HG02970 (cell line): ENCODE measurements at regions not wholly inside any gene's neighbourhood (a gene's known extent, or its start where the extent isn't known, plus 50 kb on each side); places are given as distances from the start of the nearest gene placed in this dataset.
"Not testable (repeated sequence)": the region's sequence is repeated elsewhere in the genome, so short reads cannot be mapped to it uniquely, and the experiment has no call there.

Source experiments
- ATAC-seq: cut with Tn5 transposase; IDR thresholded peaks from one replicate; pipeline ENCODE4 v1.9.1; 2021; ENCODE audit warnings: mild to moderate bottlenecking, moderate library complexity, moderate number of reproducible peaks; ENCODE audit not compliant: unreplicated experiment, low FRiP score

- no peak for ATAC-seq
Measured at GRCh38 chr11:25734591-25735211, 597.2 kb upstream of the ANO3 start.

DNA sequence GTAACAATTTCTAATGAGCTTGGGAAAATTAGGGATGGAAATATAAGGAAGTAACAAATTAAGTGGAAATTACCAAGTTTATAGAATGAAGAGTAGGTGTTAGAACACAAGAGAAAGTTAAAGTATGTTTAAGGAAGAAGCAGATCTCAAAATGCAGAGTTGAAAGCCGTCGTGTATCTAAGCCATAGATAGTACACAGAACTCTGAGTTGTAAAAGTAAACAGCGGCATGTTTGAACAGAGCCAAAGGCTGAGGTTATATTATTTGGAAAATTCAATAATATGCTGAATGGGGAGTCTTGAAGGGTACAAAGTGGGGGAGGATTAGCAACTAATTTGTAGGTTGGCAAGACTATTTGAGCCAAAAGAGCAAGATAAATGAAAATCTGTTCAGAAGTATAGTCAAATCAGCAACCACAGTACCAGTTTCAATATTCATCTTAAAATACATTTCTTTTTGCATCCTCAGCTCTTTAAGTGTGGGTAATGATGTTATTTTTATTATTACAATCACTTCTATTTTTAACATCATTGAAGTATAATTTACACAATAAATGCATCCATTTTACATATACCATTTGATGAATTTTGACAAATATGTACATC, 594.8 kb upstream of the ANO3 start:
- no peak for ATAC-seq

DNA sequence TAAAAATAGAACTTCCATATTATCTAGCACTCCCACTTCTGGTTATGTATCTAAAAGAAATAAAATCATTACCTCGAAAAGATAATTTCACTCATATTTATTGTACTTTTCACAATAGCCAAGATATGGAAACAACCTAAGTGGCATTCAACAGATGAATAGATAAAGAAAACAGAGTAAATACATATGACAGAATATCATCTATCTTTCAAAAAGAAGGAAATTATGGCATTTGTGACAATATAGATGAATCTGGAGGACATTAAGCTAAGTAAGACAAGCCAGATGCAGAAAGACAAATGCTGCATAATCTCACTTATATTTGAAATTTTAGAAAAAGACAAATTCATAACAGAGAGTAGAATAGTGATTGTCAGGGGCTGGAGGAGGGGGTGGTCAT, 590.0 kb upstream of the ANO3 start:
- no peak for ATAC-seq

GRCh38 chr11:25742800-25743199, 589.1 kb upstream of the ANO3 start:
- no peak for ATAC-seq

DNA sequence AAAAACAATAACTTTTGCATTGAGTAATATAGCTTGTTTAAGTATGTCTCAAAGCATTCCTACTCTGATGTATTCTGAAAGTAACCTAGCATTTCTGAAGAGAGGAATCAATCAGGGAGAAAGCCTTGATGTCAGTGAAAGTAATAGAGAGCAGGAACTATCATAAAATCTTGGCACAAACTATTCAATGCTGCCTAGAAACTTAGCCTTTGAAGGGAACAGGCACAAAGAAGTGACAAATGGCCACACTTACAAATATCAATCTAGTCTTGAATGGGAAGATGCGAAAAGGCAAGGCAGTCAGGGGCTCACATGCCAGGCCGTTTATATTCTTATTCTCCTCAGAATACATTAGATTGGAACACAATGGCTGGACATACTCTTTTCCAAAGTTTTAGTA, 576.5 kb upstream of the ANO3 start:
- ATAC-seq = no peak

DNA sequence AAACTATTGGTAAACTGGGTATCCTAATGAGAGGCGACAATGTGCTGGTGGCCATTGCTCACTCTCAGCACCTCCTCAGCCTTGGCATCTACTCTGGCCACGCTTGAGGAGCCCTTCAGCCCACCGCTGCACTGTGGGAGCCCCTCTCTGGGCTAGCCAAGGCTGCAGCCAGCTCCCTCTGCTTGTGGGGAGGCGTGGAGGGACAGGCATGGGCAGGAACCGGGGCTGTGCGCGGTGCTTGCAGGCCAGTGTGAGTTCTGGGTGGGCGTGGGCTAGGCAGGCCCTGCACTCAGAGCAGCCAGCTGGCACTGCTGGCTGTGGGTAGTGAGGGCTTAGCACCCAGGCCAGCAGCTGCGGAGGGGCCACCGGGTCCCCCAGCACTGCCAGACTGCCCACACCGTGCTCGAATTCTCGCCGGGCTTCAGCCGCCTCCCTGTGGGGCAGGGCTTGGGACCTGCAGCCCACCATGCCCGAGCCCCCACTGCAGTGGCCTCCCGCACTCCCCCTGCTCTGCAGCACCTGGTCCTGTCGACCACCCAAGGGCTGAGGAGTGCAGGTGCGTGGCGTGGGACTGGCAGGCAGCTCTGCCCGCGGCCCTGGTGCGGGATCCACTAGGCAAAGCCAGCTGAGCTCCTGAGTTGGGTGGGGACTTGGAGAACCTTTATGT, 575.9 kb upstream of the ANO3 start:
- no peak for ATAC-seq

DNA sequence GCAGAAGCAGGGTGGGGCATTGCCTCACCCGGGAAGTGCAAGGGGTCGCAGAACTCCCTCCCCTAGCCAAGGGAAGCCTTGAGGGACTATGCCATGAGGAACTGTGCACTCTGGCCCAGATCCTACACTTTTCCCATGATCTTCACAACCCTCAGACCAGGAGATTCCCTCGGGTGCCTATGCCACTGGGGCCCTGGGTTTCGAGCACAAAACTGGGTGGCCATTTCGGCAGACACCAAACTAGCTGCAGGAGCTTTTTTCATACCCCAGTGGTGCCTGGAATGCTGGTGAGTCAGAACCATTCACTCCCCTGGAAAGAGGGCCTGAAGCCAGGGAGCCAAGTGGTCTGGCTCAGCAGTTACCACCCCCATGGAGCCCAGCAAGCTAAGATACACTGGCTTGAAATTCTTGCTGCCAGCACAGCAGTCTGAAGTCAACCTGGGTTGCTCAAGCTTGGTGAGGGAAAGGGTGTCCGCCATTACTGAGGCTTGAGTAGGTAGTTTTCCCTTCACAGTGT, 573.7 kb upstream of the ANO3 start:
- no peak for ATAC-seq

GRCh38 chr11:25766332-25767015, 565.5 kb upstream of the ANO3 start:
- ATAC-seq = no peak

DNA sequence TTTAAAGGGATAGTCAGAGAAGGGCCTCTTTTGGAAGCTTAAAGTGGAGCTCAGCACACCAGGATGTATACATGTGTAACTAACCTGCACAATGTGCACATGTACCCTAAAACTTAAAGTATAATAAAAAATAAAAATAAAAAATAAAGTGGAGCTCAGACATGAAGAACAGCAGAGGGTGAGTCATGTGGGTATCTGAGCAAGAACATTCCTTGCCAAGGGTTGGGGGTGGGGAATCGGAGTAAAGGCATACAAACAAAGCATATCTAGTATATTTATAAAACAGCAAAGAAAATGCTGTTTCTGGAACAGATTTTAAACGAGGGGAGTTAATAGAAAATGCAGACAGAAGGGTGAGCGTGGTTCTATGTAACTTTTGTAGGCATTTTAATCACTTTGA, 562.6 kb upstream of the ANO3 start:
- ATAC-seq = no peak

GRCh38 chr11:25771605-25772004, 560.3 kb upstream of the ANO3 start:
- ATAC-seq = no peak

- ATAC-seq = no peak
Measured at GRCh38 chr11:25775603-25776002, 556.3 kb upstream of the ANO3 start.

GRCh38 chr11:25776238-25776637, 555.7 kb upstream of the ANO3 start:
- ATAC-seq = no peak

DNA sequence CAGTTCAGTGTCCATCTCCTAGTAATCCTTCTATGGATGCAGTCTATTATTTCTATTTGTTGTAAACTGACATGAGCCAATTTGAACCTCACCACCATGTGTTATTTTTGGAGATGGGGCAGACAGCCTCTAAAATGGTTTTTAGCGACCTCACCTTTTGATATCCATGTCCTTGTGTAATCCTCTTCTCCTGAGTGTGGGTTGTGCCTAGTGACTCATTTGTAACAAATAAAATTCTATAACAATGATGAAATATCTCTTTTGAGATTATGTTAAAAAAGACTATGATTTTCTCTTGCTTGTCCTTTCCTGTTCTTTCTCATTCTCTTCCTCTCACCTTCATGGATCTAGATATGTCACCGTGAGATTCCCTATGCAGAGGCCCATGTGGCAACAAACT, 554.6 kb upstream of the ANO3 start:
- no peak for ATAC-seq

- no peak for ATAC-seq
Measured at GRCh38 chr11:25779033-25779432, 552.9 kb upstream of the ANO3 start.

DNA sequence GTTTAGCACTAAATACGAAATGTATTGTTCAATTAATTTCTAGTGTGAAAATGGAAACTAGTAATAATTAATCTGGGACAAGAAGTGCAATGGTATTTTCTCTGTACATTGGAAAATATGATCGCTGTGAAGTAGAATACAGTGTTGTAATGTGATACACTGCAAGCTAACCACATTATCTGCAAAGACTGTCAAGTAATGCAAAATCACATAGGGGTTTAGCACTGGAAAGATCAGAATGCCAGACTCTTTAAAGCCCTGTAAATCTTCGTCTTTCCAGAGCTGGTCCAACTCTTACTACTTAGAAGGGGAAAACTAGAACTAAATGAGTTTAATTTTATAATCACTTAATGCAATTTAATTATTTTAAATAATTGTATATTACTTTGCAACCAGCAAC, 544.5 kb upstream of the ANO3 start:
- ATAC-seq = no peak

GRCh38 chr11:25790396-25790795, 541.5 kb upstream of the ANO3 start:
- no peak for ATAC-seq

GRCh38 chr11:25793637-25794036, 538.3 kb upstream of the ANO3 start:
- ATAC-seq = no peak

DNA sequence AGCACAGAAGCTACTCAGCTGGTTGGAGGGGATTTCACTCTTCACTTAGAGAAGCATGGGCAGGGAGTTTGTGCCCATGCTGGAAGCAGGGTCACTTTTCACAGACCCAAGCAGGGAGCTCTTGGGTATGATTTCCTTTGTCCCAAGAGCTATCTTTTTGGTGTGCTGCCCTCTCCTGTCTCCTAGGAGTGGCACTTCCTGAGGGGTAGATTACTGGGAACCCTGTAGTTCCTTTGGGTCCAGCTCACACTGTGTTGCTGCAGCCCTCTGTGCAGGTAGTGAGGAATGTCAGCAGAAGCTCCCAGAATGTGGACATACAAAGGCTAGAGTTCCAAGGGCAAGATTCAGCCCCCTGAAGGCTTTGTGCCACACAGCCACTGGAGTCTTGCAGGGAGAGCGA, 537.1 kb upstream of the ANO3 start:
- ATAC-seq = no peak

DNA sequence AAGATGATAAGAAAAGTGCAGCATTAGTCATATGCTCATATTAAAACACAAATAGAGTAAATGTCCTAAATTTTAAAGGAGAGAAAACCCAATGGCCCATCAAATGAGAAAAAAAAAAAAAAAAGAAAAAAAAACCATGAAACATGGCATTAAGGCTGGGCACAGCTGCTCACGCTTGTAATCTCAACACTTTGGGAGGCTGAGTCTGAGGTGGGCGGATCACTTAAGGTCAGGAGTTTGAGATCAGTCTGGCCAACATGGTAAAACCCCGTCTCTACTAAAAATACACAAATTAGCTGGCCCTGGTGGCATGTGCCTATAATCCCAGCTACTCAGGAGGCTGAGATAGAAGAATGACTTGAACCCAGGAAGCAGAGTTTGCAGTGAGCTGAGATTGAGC, 515.5 kb upstream of the ANO3 start:
- no peak for ATAC-seq

DNA sequence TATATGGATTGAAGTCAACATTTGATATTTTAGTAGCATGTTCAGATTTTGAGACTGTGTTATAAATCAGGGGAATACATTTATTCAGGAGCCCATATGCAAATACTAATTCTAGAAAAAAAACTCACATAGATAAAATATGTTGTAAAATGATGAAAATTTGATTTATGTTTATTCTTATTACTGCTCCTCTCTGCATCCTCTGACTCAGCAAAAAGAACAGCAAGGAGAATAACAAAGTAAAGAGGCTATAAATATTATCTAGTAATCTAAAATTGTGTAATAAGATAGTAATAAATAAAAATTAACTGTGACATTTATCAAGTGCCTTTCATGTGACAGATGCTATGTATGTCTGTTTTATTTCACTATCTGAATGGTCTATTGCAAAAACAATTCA, 507.2 kb upstream of the ANO3 start:
- no peak for ATAC-seq

GRCh38 chr11:25831485-25831884, 500.4 kb upstream of the ANO3 start:
- not testable (repeated sequence) for ATAC-seq
